ENCODE measurements at regions not wholly inside any gene's neighbourhood (a gene's known extent, or its start where the extent isn't known, plus 50 kb on each side); places are given as distances from the start of the nearest gene placed in this dataset.
A peak's percentile ranks its signal among the peaks of the same experiment; 100 is the strongest.
"Not testable (repeated sequence)": the region's sequence is repeated elsewhere in the genome, so short reads cannot be mapped to it uniquely, and the experiment has no call there.

DNA sequence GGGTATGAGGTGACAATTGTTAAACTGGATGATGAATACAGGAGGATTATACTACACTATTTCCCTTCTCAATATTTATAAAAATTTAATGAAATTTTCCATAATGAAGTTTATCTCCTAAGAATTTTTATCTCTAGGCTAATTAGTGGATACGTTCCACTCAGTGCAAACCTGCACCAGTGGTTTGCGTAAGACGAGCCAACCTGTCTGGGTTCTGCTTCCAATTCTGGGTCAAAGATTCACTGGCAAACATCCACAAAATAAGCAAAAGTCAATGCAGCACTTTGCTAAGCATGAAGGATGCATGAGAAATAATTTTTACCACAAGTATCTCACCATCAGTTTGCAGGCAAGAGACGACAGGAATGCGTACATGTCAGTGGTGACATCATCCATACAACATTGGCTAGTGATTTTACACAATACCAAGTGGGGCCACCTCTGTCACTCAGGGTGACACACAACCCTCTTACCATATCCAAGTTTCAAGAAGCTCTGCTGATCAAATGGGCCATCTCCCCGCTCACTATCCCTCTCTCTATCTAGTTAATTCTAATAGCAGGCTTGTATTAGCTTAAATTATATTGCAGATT is 51.7 kb downstream of the FAM50B start:
- no peak for DNase-seq (ENCODE audit: low read depth, low spot score)

DNA sequence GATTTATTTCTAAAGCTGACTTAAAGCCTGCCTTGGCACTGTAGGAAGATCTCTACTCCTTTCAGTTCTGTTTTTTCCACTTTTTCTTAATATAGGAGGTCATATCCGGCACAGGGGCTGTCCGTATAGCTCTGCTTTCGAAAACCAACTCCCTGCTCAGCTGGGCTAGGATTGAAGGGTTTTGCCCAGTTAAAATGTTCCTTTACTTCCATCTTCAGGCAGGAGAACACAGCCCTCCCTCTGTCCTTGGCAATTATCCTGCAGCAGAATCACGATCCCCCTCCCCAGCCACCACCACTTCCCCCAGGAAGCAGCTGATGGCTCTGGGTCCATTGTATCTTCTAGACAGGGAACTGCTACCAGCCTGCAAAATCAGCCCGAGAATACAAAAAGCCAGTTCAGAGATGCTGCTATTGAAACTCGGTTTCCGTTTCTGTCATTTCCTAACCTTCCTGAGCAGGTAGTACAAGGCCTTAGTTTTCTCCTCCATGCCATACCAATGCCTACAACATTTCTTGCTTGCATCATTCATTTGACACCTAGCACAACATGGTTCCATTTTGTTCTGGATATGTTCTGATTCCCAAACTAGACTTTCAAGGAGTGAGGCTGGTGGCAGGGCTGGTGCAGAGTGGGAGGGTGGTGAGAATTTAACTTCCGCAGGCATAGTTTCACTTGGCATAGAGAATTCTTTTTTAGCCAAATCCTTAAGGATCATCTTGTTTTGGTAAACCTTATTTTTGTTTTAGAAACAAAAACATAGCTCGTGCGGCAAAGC is 53.9 kb downstream of the FAM50B start:
- no peak for DNase-seq (ENCODE audit: low read depth, low spot score)

DNA sequence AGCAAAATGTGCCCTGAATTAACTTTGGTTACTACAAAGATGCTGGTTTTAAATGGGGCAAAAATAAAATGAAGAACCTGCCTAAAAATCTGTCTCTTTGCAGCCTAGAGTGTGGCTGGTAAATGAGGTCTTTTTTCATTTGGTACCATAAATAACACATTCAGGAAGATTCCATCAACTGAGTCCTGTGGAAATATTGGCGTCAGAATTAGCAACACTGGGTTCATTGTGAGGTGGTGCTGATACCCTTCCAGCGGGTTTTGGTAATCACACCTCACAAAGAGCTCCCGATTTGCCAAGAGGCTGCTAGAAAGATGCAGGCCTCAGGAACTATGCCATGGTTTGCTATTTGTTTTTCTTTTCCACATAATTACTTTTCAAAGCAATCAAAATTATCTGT is 55.3 kb downstream of the FAM50B start:
- DNase-seq (ENCODE audit: low read depth, low spot score) = no peak

DNA sequence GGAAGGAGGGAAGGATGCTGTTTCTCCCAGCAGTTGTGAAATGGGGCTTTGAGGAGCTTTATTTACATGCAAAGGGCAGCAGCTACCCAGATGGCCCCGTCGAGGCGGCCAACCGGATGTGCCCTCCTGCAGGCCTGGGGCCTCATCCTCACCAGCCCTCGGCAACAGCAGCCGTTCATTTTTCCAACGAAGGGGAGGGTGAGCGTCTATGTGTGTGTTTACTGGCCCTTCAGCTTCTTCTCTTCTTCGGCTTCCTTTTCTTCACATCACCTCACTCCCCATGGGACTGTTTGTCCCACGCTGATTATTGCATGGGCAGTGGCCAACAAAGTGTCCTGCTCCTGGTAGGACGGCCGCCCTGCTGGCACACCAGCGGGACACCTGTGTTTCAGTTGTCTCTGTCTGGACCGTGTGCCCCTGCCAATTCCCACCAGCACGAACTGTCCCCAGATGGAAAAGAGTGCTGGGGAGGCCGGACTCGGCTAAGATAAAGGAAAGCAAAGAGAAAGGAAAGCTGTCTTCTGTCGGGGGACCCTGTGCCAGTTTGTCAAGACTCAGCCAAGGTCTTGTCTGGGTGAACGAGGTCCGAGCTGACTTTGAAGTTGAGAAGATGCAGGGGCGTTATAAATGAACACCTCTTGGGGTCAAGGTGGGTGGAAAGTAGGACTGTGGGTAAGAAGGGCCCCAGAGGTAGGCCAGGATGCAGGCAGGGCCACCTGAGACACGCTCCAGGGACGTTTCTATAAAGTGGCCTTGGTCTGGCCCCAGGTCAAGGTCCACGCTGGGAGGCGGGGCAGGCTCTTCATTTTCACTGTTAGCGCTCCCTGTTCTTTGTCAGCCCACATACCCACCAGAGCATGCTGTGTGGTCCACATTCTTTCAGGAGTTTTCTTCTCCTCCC is 57.0 kb downstream of the FAM50B start:
- DNase-seq (ENCODE audit: low read depth, low spot score) = no peak

DNA sequence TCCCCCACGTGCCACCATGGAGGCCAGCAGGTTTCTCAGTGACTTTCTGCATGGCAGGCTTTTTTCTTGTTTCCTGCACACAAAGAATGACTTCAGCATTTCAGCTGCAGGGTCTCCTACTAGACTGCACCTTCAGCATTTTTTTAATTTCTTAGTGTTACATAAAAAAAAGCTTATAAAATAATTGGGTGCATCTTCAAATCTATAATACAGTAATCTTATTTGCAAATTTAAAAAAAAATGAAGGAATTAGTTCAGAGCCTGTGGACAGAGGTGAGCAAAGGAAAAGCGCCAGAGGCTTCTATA is 57.6 kb downstream of the FAM50B start:
- no peak for DNase-seq (ENCODE audit: low read depth, low spot score)

DNA sequence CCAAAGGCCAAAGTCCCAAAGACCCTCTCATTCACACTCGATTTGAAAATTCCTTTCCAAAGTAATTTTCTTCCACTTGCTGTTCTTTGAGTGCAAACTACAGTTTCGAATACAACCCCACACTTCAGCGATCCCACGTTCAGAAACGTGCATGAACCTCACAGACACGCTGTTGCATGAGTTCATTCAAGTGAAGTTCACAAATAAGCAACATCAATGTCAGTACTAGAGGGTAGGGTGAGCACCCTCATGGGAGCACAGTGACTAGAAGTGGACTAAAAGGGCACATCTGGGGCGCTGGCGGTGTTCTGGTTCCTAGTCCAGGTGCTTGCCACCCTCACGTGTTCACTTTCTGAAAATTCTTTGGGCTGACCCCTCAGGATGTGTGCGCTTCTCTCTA is 59.0 kb downstream of the FAM50B start:
- DNase-seq (ENCODE audit: low read depth, low spot score) = no peak

DNA sequence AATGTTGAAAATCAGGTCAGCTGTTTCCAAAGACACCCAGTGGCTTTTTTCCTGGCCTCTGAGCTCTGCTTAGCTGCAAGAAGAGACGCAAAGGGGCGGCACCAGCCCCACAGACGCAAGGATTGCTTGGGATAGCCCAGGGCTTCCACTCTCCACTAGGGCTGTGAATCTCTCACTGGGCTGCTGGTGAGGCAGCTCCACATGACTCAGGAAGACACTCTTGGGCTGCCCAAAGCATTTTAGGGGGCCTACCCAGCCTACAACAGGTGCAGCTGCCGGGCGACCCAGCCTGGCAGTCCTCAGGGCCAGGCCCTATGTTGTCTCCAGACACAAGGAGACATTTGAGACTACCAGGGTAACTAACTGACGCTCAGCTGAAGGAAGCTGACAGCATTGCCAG is 59.8 kb downstream of the FAM50B start:
- DNase-seq (ENCODE audit: low read depth, low spot score) = no peak

DNA sequence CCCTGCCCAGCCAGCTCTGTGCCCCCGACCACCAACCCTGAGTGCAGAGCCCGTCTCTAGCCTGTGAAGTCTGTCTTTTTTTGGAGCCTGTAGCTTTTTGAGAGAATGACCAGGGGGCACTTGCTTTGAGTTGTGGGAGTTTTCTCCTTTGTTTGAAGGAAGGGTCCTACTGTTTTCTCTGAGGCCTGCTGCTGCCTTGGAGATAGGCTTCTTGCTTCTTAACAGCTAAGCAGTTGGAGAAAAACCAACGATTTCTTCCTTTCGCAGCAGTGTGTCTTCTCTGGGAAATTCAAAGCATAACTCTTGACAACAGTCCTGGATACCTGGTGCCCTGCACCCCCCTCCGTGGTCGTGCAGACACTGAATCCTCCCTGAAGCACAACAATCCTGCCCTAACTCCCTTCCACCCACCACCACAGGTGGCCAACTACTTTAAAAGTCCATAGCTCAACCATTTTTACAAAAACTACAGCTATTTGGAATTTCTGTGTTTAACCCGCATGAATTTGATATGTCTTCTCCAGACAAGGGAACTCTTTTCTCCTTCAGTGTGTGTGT is 61.0 kb downstream of the FAM50B start:
- DNase-seq (ENCODE audit: low read depth, low spot score) = no peak

DNA sequence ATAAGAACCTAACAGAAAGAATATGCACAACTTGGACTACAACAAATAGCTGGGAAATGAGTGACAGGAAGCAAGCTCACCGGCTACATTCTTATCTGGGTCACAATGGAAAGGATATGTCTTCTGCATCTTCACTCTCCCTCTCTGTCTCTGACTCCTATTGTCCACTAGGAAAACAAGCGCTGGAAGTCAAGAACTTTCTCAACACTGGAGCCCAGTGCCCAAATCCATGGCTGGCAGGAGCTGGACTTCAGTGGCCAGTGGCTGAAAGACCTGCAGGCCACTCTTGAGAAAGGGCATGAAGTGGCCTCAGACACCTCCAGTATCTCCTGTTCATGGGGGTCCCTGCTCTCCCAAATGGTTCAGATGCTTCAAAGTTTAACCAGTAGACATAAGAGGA is 62.0 kb downstream of the FAM50B start:
- no peak for DNase-seq (ENCODE audit: low read depth, low spot score)

DNA sequence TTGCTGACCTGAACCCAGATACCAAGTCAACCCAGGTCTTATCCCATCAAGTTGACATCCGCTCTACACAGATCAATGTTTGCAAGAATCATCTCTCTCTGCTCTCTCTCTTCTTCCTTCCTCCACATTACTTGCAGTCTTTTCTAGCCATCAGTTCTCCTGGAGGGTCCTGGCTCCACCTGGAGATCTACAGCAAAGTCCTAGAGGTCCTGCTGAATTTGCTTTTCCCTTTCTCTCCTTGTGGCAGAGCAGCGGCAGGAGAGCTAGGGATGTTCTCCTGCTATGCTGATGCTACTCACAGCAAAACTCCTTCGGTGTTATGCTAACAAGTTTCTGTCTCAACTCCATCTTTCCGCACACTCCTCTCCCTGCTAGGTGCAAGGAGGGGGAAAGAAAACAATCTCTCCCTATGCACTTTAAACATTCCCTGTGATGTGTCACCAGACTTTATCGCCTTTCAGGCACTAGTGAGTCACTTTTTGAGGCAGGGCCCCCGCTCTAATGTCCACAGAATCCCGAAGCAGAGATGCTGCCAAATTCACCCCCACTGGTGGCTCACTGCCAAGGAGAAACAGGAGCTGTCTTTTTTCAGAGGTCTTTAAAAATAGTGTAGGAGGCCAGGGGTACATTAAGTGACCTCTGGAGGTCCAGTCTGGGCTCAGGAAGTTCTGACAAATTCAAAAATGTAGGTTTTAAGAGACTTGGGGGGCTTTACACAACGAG is 62.6 kb downstream of the FAM50B start:
- DNase-seq (ENCODE audit: low read depth, low spot score) = peak; percentile 89

DNA sequence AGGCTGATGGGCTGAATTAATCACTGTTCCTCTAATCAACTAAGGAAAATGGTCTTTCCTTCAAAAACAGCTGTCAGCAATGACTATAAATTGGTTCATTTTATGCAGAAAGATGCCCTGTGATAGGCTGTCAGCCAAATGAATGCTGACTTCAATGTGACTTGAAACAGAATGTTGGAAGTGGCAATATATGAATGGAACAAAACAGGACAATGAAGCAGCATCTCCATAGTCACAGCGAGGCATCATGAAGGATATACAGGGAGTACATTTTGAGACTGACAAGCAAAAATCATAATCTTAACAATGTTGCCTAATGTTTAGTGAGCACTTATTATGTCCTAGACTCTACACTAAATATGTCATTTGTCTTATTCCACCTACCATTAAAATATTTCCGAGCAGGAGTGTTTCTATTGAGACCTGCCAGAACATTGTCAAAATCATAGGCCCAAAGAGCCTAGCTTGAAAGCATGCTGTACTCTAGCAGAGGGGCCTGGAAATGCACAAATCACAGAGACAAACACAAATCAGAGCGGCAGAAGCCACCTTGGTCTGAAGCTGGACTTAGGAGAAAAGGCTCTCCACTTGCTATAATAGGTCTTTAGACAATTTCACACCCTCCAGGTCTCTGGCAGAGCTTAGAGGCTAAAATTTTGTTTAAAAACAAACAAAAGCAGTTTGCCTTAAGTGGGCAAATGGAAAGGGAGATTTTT is 63.3 kb downstream of the FAM50B start:
- DNase-seq (ENCODE audit: low read depth, low spot score) = no peak

DNA sequence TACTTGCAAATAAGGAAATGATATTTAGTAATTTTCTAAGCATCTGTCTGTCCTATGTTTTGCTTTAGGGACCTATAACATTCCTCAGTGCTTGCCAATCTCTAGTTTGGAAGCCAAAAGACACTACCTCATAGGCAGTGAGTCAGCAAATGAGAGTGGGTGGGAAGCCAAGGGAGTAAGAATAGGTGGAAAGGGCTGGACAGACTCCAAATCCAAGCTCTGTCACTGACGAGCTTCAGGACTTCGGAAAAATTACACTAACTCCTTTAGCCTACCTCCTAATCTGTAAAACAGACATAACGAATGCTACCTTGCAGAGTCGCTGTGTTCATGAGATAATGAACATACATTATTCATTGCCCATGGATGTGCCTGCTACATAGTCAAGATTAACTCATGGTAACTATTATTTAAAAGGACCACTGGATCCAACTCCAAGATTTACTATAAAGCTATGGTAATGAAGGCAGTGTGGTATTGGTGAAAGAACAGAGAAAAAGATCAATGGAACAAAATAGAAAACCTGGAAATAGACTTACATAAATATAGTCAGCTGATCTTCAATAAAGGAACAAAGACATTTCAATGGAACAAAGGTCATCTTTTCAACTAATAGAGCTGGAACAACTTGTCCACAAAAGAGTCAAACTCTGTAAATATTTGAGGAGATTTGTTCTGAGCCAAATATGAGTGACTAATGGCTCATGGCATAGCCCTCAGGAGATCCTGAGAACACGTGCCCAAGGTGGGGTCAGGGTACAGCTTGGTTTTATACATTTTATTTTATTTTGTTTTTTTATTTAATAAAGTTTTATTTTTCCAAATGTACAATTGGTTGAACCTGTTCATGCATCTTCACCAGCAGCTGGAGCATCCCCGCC is 64.1 kb downstream of the FAM50B start:
- DNase-seq (ENCODE audit: low read depth, low spot score) = peak; percentile 97

DNA sequence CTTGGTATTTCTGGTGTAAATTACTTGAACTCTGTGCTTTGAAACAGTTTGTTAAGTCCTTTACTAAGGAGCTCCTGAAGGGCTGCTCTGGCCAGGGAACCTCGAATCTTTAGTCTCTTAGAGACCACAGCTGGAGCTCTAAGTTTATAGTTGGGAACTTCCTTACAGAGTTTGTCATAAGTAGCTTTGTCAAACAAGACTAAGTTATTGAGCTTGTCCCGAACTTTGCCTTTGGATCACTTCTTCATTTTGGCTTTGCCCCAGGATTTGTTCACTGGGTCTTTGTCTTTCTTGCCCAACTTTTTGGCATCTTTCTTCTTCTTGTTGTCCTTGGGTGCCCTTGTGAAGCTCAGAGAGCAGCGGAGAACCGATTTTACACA is 64.8 kb downstream of the FAM50B start:
- DNase-seq (ENCODE audit: low read depth, low spot score) = no peak

DNA sequence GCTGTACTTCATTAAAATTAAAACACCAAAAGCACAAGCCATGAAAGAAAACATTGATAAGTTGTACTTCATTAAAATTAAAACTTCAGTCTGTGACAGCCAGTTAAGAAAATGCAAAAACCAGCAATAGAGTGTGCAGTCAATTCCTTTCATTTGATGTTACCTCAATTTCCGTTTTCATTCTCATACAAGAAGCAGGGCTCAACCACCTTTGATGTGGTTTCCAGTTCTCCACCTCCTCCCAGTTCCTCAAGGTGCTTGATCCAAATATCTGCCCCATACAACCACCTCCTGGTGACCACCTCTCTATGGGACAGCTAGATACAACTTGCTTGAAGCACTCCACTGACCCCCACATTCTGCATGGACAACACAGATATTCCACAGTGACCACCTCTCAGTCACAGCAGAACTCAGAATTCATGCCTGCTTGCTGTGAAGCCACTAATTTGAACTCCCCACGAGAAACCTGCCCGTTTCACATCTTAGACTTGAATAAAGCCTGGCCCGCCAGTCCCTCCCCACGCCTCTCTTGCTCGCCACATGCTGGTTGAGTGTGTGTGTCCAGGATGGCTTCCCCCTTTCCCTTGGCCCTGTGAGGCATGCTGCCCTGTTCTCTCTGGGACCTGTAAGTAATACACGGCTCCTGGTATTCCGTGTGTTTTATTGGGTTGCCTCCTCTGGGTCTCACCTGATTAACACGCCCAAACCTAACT is 66.1 kb downstream of the FAM50B start:
- no peak for DNase-seq (ENCODE audit: low read depth, low spot score)

DNA sequence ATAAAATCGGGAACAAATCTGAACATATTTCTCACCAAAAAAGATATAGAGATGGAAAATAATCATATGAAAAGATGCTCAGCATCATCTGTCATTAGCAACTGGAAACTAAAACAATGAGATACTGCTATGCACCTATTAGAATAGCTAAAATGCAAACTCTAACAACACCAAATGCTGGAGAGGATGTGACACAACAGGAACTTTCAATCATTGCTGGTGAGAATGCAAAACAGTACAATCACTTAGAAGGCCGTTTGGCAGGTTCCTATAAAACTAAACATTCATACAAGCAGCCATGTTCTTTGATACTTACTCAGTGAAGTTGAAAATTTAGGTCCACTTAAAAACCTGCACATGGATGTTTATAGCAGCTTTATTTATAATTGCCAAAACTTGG is 67.0 kb downstream of the FAM50B start:
- DNase-seq (ENCODE audit: low read depth, low spot score) = no peak

DNA sequence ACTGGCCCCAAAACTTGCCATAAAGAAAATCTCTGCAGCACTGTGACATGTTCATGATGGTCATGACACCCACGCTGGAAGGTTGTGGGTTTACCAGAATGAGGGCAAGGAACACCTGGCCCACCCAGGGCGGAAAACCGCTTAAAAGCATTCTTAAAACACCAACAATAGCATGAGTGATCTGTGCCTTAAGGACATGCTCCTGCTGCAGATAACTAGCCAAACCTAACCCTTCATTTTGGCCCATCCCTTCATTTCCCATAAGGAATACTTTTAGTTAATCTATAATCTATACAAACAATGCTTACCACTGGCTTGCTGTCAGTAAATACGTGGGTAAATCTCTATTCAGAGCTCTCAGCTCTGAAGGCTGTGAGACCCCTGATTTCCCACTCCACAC is 67.6 kb downstream of the FAM50B start:
- not testable (repeated sequence) for DNase-seq (ENCODE audit: low read depth, low spot score)

DNA sequence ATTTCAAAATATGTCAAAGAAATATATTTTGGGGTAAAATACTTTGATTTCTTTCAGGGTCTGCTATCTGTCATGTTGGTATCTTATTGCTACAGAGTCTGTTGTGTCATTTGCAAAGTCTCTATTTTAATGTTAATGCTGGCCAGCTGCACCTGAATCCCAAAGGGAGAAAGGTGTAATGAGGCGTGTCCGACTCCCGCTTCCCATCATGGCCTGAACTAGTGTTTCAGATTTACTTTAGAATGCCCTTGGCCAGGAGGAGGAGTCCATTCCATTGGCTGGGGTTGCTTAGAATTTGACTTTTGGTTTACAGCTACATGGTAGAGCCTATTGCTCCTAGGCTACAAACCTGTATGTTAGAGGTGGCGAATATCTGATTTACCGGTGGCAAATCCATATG is 69.3 kb downstream of the FAM50B start:
- no peak for DNase-seq (ENCODE audit: low read depth, low spot score)

DNA sequence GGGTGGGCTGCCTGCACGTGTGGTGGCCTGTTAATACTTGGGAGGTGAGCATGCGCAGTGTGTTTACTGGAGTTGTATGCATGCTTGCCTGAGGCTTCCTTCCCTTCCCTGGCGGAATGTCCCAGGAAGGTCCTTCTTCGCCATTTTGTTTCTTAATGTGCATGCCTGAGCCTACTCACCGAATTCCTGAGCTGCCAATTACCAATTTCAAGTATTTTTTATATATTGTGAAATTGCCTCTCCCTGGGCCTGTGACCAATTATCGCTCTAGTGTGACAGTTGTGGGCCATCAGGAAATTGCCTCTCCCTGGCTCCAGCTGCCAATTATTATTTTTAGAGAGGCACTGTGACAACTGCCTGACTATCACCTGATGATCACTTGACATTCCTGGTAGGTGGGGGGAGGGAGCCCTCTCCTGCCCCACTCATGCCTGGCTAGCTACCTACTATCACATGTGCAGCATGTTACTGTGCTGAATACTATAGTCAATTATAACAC is 70.0 kb downstream of the FAM50B start:
- DNase-seq (ENCODE audit: low read depth, low spot score) = peak; percentile 37

DNA sequence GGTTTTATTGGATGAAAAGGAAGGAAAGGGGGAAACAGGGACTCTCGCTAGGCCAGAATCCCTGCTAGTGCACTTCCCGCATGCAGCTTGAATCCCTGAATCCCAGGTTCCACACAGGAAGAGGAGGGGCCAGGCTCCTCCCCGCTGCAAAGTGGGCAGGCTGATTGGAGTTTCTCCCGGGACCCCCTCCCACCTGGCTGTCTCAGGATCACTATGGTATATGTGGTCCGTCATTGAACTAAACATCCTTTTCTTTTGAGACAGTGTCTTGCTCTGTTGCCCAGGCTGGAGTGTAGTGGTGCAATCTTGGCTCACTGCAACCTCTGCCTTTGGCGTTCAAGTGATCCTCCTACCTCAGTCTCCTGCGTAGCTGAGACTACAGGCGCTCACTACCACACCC is 70.7 kb downstream of the FAM50B start:
- DNase-seq (ENCODE audit: low read depth, low spot score) = no peak

All from astrocyte of the hippocampus (primary cell).